Lung (tissue), 11 donors: ENCODE measurements at regions not wholly inside any gene's neighbourhood (a gene's known extent, or its start where the extent isn't known, plus 50 kb on each side); places are given as distances from the start of the nearest gene placed in this dataset.
"Not testable (repeated sequence)": the region's sequence is repeated elsewhere in the genome, so short reads cannot be mapped to it uniquely, and the experiment has no call there.

Source experiments
- ATAC-seq: fragments of 200-7000 bp; cut with Tn5 transposase; one replicate; pipeline ENCODE4 v1.9.1; 2020; ENCODE audit warnings: moderate number of reproducible peaks; ENCODE audit not compliant: insufficient read depth, low FRiP score
- DNase-seq, 3 donors: peaks; one replicate each; pipeline ENCODE4 v3.0.0-alpha.2; 2013 to 2017
- H3K27ac ChIP-seq, 2 donors: one replicate each; pipeline ENCODE4 v1.5.1; 2013; ENCODE audit warnings: mild to moderate bottlenecking in 2 of 2, moderate library complexity in 2 of 2, control low read depth in 1 of 2, inconsistent platforms in 1 of 2, low read depth in 1 of 2, low read length in 1 of 2
- H3K27me3 ChIP-seq, 3 donors: one replicate each; pipeline ENCODE4 v1.5.1; 2013; ENCODE audit warnings: low read length in 2 of 3; ENCODE audit not compliant: control insufficient read depth in 3 of 3, insufficient read depth in 3 of 3
- H3K36me3 ChIP-seq, 4 donors: one replicate each; pipeline ENCODE4 v1.5.1; 2013; ENCODE audit warnings: low read length in 4 of 4, mild to moderate bottlenecking in 1 of 4, moderate library complexity in 1 of 4; ENCODE audit not compliant: control insufficient read depth in 4 of 4, insufficient read depth in 4 of 4
- H3K4me1 ChIP-seq, 5 donors: one replicate each; pipeline ENCODE4 v1.5.1; 2013; ENCODE audit warnings: low read length in 5 of 5, mild to moderate bottlenecking in 2 of 5, moderate library complexity in 1 of 5; ENCODE audit not compliant: control insufficient read depth in 5 of 5, insufficient read depth in 5 of 5
- H3K4me3 ChIP-seq: one replicate; pipeline ENCODE4 v1.5.1; 2013; ENCODE audit warnings: mild to moderate bottlenecking, control low read depth, moderate library complexity
- H3K9ac ChIP-seq, 2 donors: one replicate each; pipeline ENCODE4 v1.5.1; 2013; ENCODE audit warnings: low read length in 2 of 2, control low read depth in 1 of 2; ENCODE audit not compliant: insufficient read depth in 1 of 2
- H3K9me3 ChIP-seq, 4 donors: one replicate each; pipeline ENCODE4 v1.5.1; 2013; ENCODE audit warnings: low read length in 3 of 4, mild to moderate bottlenecking in 1 of 4, moderate library complexity in 1 of 4; ENCODE audit not compliant: control insufficient read depth in 4 of 4, insufficient read depth in 3 of 4
- CTCF ChIP-seq: IDR thresholded peaks from 2 replicates; pipeline ENCODE4 v1.5.1; 2012; ENCODE audit warnings: mild to moderate bottlenecking; ENCODE audit errors: control extremely low read depth, extremely low read depth
- WGBS, 2 donors: extraction: QIAGEN DNeasy Blood & Tissue Kit; methylation state at CpG; one replicate each; pipeline ENCODE4 v1.1.7; 2013; 5-methylcytosine and 5-hydroxymethylcytosine counted together
- donor health status: control.
- donor health status: control.
- donor health status: Bipolar disorder and iron deficiency.
- donor health status: healthy.
- donor health status: DM: yes; HTN: yes; CAD: no.

DNA sequence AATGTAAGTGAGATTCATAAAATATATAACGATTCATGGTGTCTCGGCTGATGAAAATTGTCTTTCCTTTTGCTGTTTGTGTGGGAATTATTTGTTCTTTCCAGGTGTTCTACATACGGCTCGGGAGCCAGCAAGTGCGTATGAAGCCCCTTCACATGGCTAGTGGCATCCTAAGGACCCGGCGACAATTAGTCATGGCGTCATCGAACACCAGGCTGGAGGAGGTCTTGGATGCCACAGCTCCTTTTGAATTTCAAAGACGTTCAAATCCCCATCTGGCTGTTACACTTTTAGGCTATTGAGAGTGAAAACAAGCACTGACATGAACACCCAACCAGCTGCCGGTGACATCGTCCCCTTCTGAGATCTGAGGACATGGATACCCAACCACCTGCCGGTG is 397.7 kb upstream of the TNRC6C start:
- H3K4me1 ChIP-seq = peaks cover 0 to 8% (median 0%) of the 10 kb centered on the region in 5 donors
- H3K4me3 ChIP-seq = no peak overlapping the region
- DNase-seq (no peak), ATAC-seq (no peak)
- no peak overlapping the region for H3K27ac ChIP-seq
- H3K9me3 ChIP-seq = no peaks in the 10 kb centered on the region
- no peaks in the 10 kb centered on the region for H3K27me3 ChIP-seq
- no peaks in the 10 kb centered on the region for H3K36me3 ChIP-seq
- TF ChIP-seq CTCF = no peak
- no peak overlapping the region for H3K9ac ChIP-seq
- WGBS, 2 donors = 88 to 89% methylated on average over 13 of the region's 13 CpGs

- H3K27ac ChIP-seq, DNase-seq, H3K4me3 ChIP-seq, H3K4me1 ChIP-seq, H3K27me3 ChIP-seq, ATAC-seq, H3K9ac ChIP-seq, H3K36me3 ChIP-seq, H3K9me3 ChIP-seq: not testable (repeated sequence)
- 92 to 96% methylated on average over 7 to 12 of the region's 12 CpGs for WGBS, 2 donors
These were observed 396.1 kb upstream of the TNRC6C start for GRCh38 chr17:77562361-77562760.

GRCh38 chr17:77563439-77564102 is 394.9 kb upstream of the TNRC6C start:
- Histone ChIP-seq H3K27ac (no peak overlapping the region), H3K27me3 (no peaks in the 10 kb centered on the region), H3K9ac (no peak overlapping the region), H3K36me3 (no peaks in the 10 kb centered on the region), H3K9me3 (no peaks in the 10 kb centered on the region), H3K4me1 (no peaks in the 10 kb centered on the region), H3K4me3 (no peak overlapping the region)
- DNase-seq (no peak), ATAC-seq (no peak)
- WGBS, 2 donors = 72 to 86% methylated on average over 7 of the region's 7 CpGs
- TF ChIP-seq CTCF = no peak

DNA sequence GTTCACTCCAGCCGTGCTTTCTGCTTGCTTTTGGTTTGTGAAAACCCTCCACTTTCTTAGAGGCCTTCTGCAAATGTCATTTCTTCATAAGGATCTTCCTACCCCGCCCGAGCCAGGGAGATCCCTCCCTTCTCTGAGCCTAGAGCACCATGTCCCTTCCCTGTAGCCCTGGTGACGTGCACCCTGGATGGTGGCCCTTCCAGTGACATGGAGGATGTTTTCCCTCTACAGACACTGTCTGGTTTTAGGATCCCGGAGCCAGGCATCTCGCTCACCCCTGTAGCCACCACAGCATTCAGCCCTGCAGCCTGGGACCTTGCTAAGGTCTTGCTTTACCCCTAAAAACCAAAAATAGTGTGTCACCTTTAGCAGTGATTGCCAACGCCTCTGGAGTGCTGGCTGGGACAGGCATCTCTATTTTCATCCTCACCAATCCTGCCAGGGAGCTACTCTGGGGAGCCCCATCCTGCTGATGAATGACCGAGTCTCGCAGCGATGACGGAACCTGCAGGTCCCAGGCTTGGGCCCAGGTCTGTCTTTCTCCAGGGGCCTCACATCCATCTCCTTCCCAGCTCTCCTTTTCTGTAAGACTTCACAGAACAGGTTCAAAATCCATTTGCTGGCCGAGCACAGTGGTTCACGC is 394.1 kb upstream of the TNRC6C start:
- Histone ChIP-seq H3K9me3 (no peaks in the 10 kb centered on the region), H3K27me3 (no peaks in the 10 kb centered on the region), H3K27ac (no peak overlapping the region), H3K9ac (no peak overlapping the region), H3K36me3 (no peaks in the 10 kb centered on the region), H3K4me1 (no peaks in the 10 kb centered on the region), H3K4me3 (no peak overlapping the region)
- no peak for DNase-seq
- TF ChIP-seq CTCF = no peak
- no peak for ATAC-seq
- WGBS, 2 donors = 92 to 95% methylated on average over 13 of the region's 13 CpGs
